GM12878 (cell line): ENCODE measurements at regions not wholly inside any gene's neighbourhood (a gene's known extent, or its start where the extent isn't known, plus 50 kb on each side); places are given as distances from the start of the nearest gene placed in this dataset.

Source experiments
- ATAC-seq: fragments of 200-7000 bp; cut with Tn5 transposase; 3 replicates; pipeline ENCODE4 v1.9.1; 2020; ENCODE audit warnings: mild to moderate bottlenecking, moderate library complexity
- BruUV-seq: library from RNA; stranded (reverse); fragments of 400-500 nt; replicated peaks from 2 replicates; lab custom pipeline; 2021; lab: Mats Ljungman, UMichigan
- CTCF ChIA-PET: fragments of 300-600 bp; sonication (Branson Sonifier 250); formaldehyde crosslinking; extraction: SDS; loops from one replicate; lab custom pipeline; 2021; ENCODE audit warnings: inconsistent platforms; lab: Yijun Ruan, JAX
- POLR2A ChIA-PET: fragments of 350-600 bp; formaldehyde crosslinking; extraction: SDS; loops from one replicate; lab custom pipeline; 2021; ENCODE audit warnings: inconsistent platforms; lab: Charles Lee
- RAD21 ChIA-PET: fragments of 300-600 bp; sonication (Branson Sonifier 250); formaldehyde crosslinking; loops from one replicate; lab custom pipeline; 2023; ENCODE audit warnings: antibody characterized with exemption; ENCODE audit not compliant: unreplicated experiment; lab: Charles Lee
- SMC1A ChIA-PET: fragments of 300-600 bp; sonication (Branson Sonifier 250); formaldehyde crosslinking; loops from one replicate; lab custom pipeline; 2023; ENCODE audit not compliant: unreplicated experiment, uncharacterized antibody; lab: Charles Lee
- DNase-seq: peaks from one replicate; pipeline ENCODE4 v3.0.0-alpha.2; 2011; ENCODE audit warnings: low read depth, low spot score
- FAIRE-seq: peaks from 3 replicates; lab custom pipeline; 2011; peaks lifted over from hg19 to GRCh38; lab: Jason Lieb, UNC
- H2AFZ ChIP-seq: 2 replicates; pipeline ENCODE4 v1.6.0; 2011; ENCODE audit warnings: low read depth, low read length, control low read depth; ENCODE audit not compliant: control insufficient read depth
- H3K27ac ChIP-seq: 2 replicates; pipeline ENCODE4 v1.5.1; 2011; ENCODE audit warnings: control low read depth; ENCODE audit not compliant: control insufficient read depth, insufficient read depth
- H3K27me3 ChIP-seq, 2 experiments: replicated peaks in 1 of 2; 2 replicates each; pipeline versions ENCODE4 v1.6.0 to v1.6.1; 2011; ENCODE audit warnings: low read length in 1 of 2; ENCODE audit not compliant: control insufficient read depth in 2 of 2, insufficient read depth in 2 of 2
- H3K36me3 ChIP-seq, 2 experiments: 2 replicates each; pipeline ENCODE4 v1.5.1; 2011; ENCODE audit warnings: low read length in 1 of 2; ENCODE audit not compliant: control insufficient read depth in 2 of 2, insufficient read depth in 2 of 2
- H3K4me1 ChIP-seq: 2 replicates; pipeline ENCODE4 v1.6.1; 2011; ENCODE audit warnings: mild to moderate bottlenecking, low read length, moderate library complexity, mixed read lengths; ENCODE audit not compliant: control insufficient read depth, insufficient read depth
- H3K4me2 ChIP-seq: 2 replicates; pipeline ENCODE4 v1.6.0; 2011; ENCODE audit warnings: control low read depth; ENCODE audit not compliant: control insufficient read depth, insufficient read depth
- H3K4me3 ChIP-seq: fragments of 200-600 bp; sonication (generic); 2 replicates; pipeline ENCODE4 v1.5.1; 2016
- H3K79me2 ChIP-seq: 2 replicates; pipeline ENCODE4 v1.6.0; 2011; ENCODE audit warnings: low read length; ENCODE audit not compliant: control insufficient read depth, insufficient read depth
- H3K9ac ChIP-seq: 2 replicates; pipeline ENCODE4 v1.8.0; 2011; ENCODE audit warnings: low read length, control low read depth, mixed read lengths; ENCODE audit not compliant: control insufficient read depth, insufficient read depth
- H3K9me3 ChIP-seq: replicated peaks from 3 replicates; pipeline ENCODE4 v1.5.1; 2011; ENCODE audit warnings: mild to moderate bottlenecking, low read length; ENCODE audit not compliant: control insufficient read depth, insufficient read depth
- H4K20me1 ChIP-seq: 2 replicates; pipeline ENCODE4 v1.6.0; 2011; ENCODE audit not compliant: control insufficient read depth, insufficient read depth
- BHLHE40 ChIP-seq, 2 experiments: fragments of 450-650 bp in 1 of 2; IDR thresholded peaks; 2 replicates each; pipeline ENCODE4 v1.6.1; 2011 to 2017; ENCODE audit warnings: low read depth in 2 of 2, borderline replicate concordance in 1 of 2, improper control_type of control experiment in 1 of 2, low read length in 1 of 2, mild to moderate bottlenecking in 1 of 2
- CBFB ChIP-seq: IDR thresholded peaks from 2 replicates; pipeline ENCODE4 v1.6.1; 2016; ENCODE audit warnings: antibody characterized with exemption, low read depth
- CBX5 ChIP-seq: sonication (generic); IDR thresholded peaks from 2 replicates; pipeline ENCODE4 v1.6.1; 2016; ENCODE audit warnings: low read depth, moderate library complexity, mild to moderate bottlenecking, inconsistent platforms
- CHD4 ChIP-seq: fragments of 200-600 bp; sonication (generic); IDR thresholded peaks from 2 replicates; pipeline ENCODE4 v1.6.1; 2016; ENCODE audit warnings: mild to moderate bottlenecking
- FOS ChIP-seq: IDR thresholded peaks from 3 replicates; pipeline ENCODE4 v1.6.1; 2011; ENCODE audit warnings: borderline replicate concordance; ENCODE audit not compliant: insufficient read length; ENCODE audit errors: extremely low read depth
- HDGF ChIP-seq: fragments of 450-650 bp; IDR thresholded peaks from 2 replicates; pipeline ENCODE4 v1.6.1; 2016; ENCODE audit warnings: antibody characterized with exemption
- MEF2B ChIP-seq: fragments of 450-650 bp; IDR thresholded peaks from 2 replicates; pipeline ENCODE4 v1.6.1; 2018; ENCODE audit warnings: mild to moderate bottlenecking, moderate library complexity; ENCODE audit not compliant: partially characterized antibody, poor library complexity, severe bottlenecking
- NRF1 ChIP-seq: conservative IDR thresholded peaks from 2 replicates; pipeline ENCODE4 v1.6.1; 2011; ENCODE audit warnings: mild to moderate bottlenecking, low read depth, low read length, improper control_type of control experiment
- PAX8 ChIP-seq: fragments of 450-650 bp; IDR thresholded peaks from 2 replicates; pipeline ENCODE4 v1.6.1; 2017; ENCODE audit warnings: mild to moderate bottlenecking, moderate library complexity
- RCOR1 ChIP-seq: conservative IDR thresholded peaks from 2 replicates; pipeline ENCODE4 v1.6.1; 2012; ENCODE audit warnings: low read depth, low read length, improper control_type of control experiment
- REST ChIP-seq: IDR thresholded peaks from 2 replicates; pipeline ENCODE4 v1.6.1; 2012; ENCODE audit warnings: mild to moderate bottlenecking, low read depth, low read length
- ZBTB4 ChIP-seq: fragments of 450-650 bp; formaldehyde crosslinking; IDR thresholded peaks from 2 replicates; pipeline ENCODE4 v1.4.0; 2022; ENCODE audit warnings: mild to moderate bottlenecking, moderate library complexity
- WGBS: methylation state at CpG from one replicate; pipeline ENCODE4 v1.1.6; 2016; ENCODE audit warnings: low lambda C conversion rate; ENCODE audit not compliant: insufficient replicate concordance, insufficient coverage; ENCODE audit errors: missing lambda C conversion rate; 5-methylcytosine and 5-hydroxymethylcytosine counted together
- in situ Hi-C: fragments of 300-500 bp; cut with MboI; formaldehyde crosslinking; loops from 9 replicates; pipeline ENCODE4 v1.14.3; 2018; ENCODE audit warnings: mixed read lengths
- intact Hi-C: fragments of 100-400 bp; cut with micrococcal nuclease; formaldehyde crosslinking; loops from one replicate; pipeline ENCODE4 v1.14.2; 2022; ENCODE audit not compliant: unreplicated experiment
- TF ChIP-seq, protein P1 (sequence below): IDR thresholded peaks from 2 replicates; pipeline ENCODE4 v1.6.1; 2011; ENCODE audit warnings: borderline replicate concordance, low read depth, mild to moderate bottlenecking, moderate library complexity, mixed read lengths, low read length; ENCODE audit not compliant: insufficient read depth; ENCODE audit errors: extremely low read length

GRCh38 chr12:67915335-67915851 is 73.9 kb upstream of the IFNG-AS1 start:
- no TSS peak for BruUV-seq
- FAIRE-seq (no peak), DNase-seq (no peak), ATAC-seq (no peak)
- 81% methylated on average over 6 of the region's 6 CpGs for WGBS
- Histone ChIP-seq H3K9me3 (no peaks in the 10 kb centered on the region), H3K9ac (no peak overlapping the region), H3K36me3 (no peaks in the 10 kb centered on the region), H3K27ac (no peak overlapping the region), H3K79me2 (no peaks in the 10 kb centered on the region), H3K4me3 (no peak overlapping the region), H3K4me1 (no peaks in the 10 kb centered on the region), H3K27me3 (peaks cover 0 to 2% of the 10 kb centered on the region in 2 experiments; a peak in 1 of 4 replicates), H3K4me2 (no peak overlapping the region), H4K20me1 (no peaks in the 10 kb centered on the region), H2AFZ (no peak overlapping the region)
- SMC1A ChIA-PET, result no interaction called here
- RAD21 ChIA-PET, result no interaction called here
- intact Hi-C loops (no loop called here), in situ Hi-C loops (no loop called here)
- CTCF ChIA-PET, result no interaction called here
- POLR2A ChIA-PET, result no interaction called here
- TF ChIP-seq NRF1, result no peak
- no peak for TF ChIP-seq RCOR1
- TF ChIP-seq PAX8, result no peak
- no peak for TF ChIP-seq REST
- TF ChIP-seq HDGF, result no peak
- TF ChIP-seq BHLHE40 (IDR thresholded peaks at IDR 0.05; ENCODE audit: borderline replicate concordance in 1 of 2, low read depth in 2 of 2, low read length in 1 of 2), result no peak
- no peak for TF ChIP-seq MEF2B
- TF ChIP-seq CBFB, result no peak
- no peak for TF ChIP-seq CBX5
- no peak for TF ChIP-seq FOS
- TF ChIP-seq ZBTB4, result no peak
- TF ChIP-seq, protein P1, sequence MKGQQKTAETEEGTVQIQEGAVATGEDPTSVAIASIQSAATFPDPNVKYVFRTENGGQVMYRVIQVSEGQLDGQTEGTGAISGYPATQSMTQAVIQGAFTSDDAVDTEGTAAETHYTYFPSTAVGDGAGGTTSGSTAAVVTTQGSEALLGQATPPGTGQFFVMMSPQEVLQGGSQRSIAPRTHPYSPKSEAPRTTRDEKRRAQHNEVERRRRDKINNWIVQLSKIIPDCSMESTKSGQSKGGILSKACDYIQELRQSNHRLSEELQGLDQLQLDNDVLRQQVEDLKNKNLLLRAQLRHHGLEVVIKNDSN, result no peak
- no peak for TF ChIP-seq CHD4
